ENCODE measurements at regions not wholly inside any gene's neighbourhood (a gene's known extent, or its start where the extent isn't known, plus 50 kb on each side); places are given as distances from the start of the nearest gene placed in this dataset.

DNA sequence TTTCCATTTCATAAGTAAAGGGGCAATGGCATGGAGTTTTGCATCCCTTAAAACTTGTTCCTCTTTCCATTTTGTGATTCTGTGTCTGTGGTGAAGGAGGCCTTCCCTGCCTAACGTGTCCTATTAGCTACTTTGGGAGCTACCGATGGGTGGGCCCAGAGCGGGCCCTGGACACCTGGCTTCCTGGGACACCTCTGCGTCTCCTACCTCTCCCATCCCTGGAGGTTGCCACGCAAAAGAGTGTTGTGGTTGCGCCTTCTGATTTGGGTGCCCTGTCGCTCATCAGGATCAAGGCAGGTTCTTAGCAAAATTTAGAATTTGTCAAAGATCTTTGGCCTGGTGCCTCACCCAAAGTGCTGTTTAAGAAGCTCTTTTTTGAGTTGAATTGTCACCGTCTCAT is 116.4 kb upstream of the CACNA1E start:
- Histone ChIP-seq H3K4me2 (ENCODE audit: low read depth, low read length) (no peak overlapping the region), H3K9me1 (ENCODE audit: insufficient read depth, low read length) (no peaks in the 10 kb centered on the region), H3K4me3 (ENCODE audit: insufficient read depth, low read depth, low read length) (no peak overlapping the region), H4K20me1 (ENCODE audit: insufficient read depth, low read length) (no peaks in the 10 kb centered on the region), H4K8ac (ENCODE audit: low read depth in 2 of 2, low read length in 2 of 2) (no peak overlapping the region), H2BK20ac (ENCODE audit: low read depth, low read length) (no peak overlapping the region), H3K79me1 (ENCODE audit: low read depth in 1 of 2, low read length in 2 of 2) (no peaks in the 10 kb centered on the region), H3K4me1 (ENCODE audit: control insufficient read depth, insufficient read depth, low read length) (no peaks in the 10 kb centered on the region), H3K4ac (ENCODE audit: low read depth, low read length) (no peak overlapping the region), H3K27ac (ENCODE audit: insufficient read depth, low read length) (no peak overlapping the region), H3K9ac (ENCODE audit: low read depth, low read length) (no peak overlapping the region), H4K91ac (ENCODE audit: insufficient read depth, low read depth, low read length) (no peak overlapping the region), H3K14ac (replicated peaks; ENCODE audit: low read depth, low read length) (no peak overlapping the region), H3K23ac (ENCODE audit: low read depth, low read length) (no peak overlapping the region), H2BK5ac (ENCODE audit: low read depth, low read length, poor library complexity, severe bottlenecking) (no peak overlapping the region), H3K18ac (ENCODE audit: low read depth, low read length) (no peak overlapping the region), H3K9me3 (ENCODE audit: control insufficient read depth, insufficient read depth, low read length) (no peaks in the 10 kb centered on the region), H4K5ac (ENCODE audit: low read depth, low read length) (no peak overlapping the region), H2BK120ac (ENCODE audit: low read depth, low read length) (no peak overlapping the region), H2BK15ac (ENCODE audit: low read depth, low read length) (no peak overlapping the region), H3K56ac (ENCODE audit: extremely low read depth, insufficient read depth, low read length) (no peak overlapping the region), H2AK5ac (ENCODE audit: low read depth, low read length) (no peak overlapping the region), H3K36me3 (ENCODE audit: control insufficient read depth, insufficient read depth, low read length) (no peaks in the 10 kb centered on the region), H2AK9ac (replicated peaks; ENCODE audit: low read depth, low read length, poor library complexity) (no peak overlapping the region), H3K27me3 (ENCODE audit: control insufficient read depth, insufficient read depth, low read length) (no peaks in the 10 kb centered on the region), H2AFZ (replicated peaks; ENCODE audit: low read length, poor library complexity) (no peak overlapping the region)
- dilution Hi-C loops (cut with HindIII; ENCODE audit: low sequenced_read_pairs, unreplicated experiment) = no loop called here
- in situ Hi-C loops (cut with MboI; ENCODE audit: low sequenced_read_pairs) = no loop called here
- CTCF ChIA-PET = no interaction called here
- TF ChIP-seq CEBPB (IDR thresholded peaks at IDR 0.05; ENCODE audit: low read depth, low read length) (no peak), RCOR1 (IDR thresholded peaks at IDR 0.05; ENCODE audit: insufficient replicate concordance, low read length) (no peak), RFX5 (IDR thresholded peaks at IDR 0.05; ENCODE audit: low read depth, low read length) (no peak), NFE2L2 (IDR thresholded peaks at IDR 0.05; ENCODE audit: low read depth, low read length) (no peak), CHD1 (IDR thresholded peaks at IDR 0.05; ENCODE audit: low read depth, low read length) (no peak), RAD21 (IDR thresholded peaks at IDR 0.05; ENCODE audit: low read length) (no peak), MAZ (IDR thresholded peaks at IDR 0.05; ENCODE audit: borderline replicate concordance, low read depth, low read length) (no peak), FOS (IDR thresholded peaks at IDR 0.05; ENCODE audit: low read depth, low read length) (no peak)
- TF ChIP-seq, protein P1, sequence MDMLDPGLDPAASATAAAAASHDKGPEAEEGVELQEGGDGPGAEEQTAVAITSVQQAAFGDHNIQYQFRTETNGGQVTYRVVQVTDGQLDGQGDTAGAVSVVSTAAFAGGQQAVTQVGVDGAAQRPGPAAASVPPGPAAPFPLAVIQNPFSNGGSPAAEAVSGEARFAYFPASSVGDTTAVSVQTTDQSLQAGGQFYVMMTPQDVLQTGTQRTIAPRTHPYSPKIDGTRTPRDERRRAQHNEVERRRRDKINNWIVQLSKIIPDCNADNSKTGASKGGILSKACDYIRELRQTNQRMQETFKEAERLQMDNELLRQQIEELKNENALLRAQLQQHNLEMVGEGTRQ (IDR thresholded peaks at IDR 0.05; ENCODE audit: low read depth, low read length) = no peak
- TF ChIP-seq, protein P2, sequence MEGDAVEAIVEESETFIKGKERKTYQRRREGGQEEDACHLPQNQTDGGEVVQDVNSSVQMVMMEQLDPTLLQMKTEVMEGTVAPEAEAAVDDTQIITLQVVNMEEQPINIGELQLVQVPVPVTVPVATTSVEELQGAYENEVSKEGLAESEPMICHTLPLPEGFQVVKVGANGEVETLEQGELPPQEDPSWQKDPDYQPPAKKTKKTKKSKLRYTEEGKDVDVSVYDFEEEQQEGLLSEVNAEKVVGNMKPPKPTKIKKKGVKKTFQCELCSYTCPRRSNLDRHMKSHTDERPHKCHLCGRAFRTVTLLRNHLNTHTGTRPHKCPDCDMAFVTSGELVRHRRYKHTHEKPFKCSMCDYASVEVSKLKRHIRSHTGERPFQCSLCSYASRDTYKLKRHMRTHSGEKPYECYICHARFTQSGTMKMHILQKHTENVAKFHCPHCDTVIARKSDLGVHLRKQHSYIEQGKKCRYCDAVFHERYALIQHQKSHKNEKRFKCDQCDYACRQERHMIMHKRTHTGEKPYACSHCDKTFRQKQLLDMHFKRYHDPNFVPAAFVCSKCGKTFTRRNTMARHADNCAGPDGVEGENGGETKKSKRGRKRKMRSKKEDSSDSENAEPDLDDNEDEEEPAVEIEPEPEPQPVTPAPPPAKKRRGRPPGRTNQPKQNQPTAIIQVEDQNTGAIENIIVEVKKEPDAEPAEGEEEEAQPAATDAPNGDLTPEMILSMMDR (conservative IDR thresholded peaks at IDR 0.05; ENCODE audit: low read depth, low read length) = no peak
- TF ChIP-seq, protein P3, sequence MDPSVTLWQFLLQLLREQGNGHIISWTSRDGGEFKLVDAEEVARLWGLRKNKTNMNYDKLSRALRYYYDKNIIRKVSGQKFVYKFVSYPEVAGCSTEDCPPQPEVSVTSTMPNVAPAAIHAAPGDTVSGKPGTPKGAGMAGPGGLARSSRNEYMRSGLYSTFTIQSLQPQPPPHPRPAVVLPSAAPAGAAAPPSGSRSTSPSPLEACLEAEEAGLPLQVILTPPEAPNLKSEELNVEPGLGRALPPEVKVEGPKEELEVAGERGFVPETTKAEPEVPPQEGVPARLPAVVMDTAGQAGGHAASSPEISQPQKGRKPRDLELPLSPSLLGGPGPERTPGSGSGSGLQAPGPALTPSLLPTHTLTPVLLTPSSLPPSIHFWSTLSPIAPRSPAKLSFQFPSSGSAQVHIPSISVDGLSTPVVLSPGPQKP (IDR thresholded peaks at IDR 0.05; ENCODE audit: borderline replicate concordance, low read depth, low read length) = no peak
- ATAC-seq (ENCODE audit: low read depth) = no peak
- 85% methylated on average over 2 of the region's 8 CpGs; no CpG with 5 or more reads in 1 of the 2 experiments for WGBS, 2 experiments (ENCODE audit: extremely low coverage in 2 of 2, insufficient read length in 1 of 2)
- BruUV-seq (replicated peaks) = no TSS peak
- POLR2A ChIA-PET (ENCODE audit: unreplicated experiment) = no interaction called here
- intact Hi-C loops (cut with micrococcal nuclease) = no loop called here
- DNase-seq = no peak

Measured in IMR-90 (cell line).